ENCODE measurements at regions not wholly inside any gene's neighbourhood (a gene's known extent, or its start where the extent isn't known, plus 50 kb on each side); places are given as distances from the start of the nearest gene placed in this dataset.
"Not testable (repeated sequence)": the region's sequence is repeated elsewhere in the genome, so short reads cannot be mapped to it uniquely, and the experiment has no call there.

GRCh38 chr6:27854421-27854820 lies 57.8 kb downstream of the OR2B2 start:
- no peak for DNase-seq (ENCODE audit: low spot score)

- no peak for DNase-seq (ENCODE audit: low spot score)
These were observed 60.8 kb downstream of the OR2B2 start for GRCh38 chr6:27851440-27851839.

GRCh38 chr6:27849001-27849400 lies 63.2 kb downstream of the OR2B2 start:
- not testable (repeated sequence) for DNase-seq (ENCODE audit: low spot score)

- no peak for DNase-seq (ENCODE audit: low spot score)
These were observed 64.5 kb downstream of the OR2B2 start for GRCh38 chr6:27847706-27848105.

- no peak for DNase-seq (ENCODE audit: low spot score)
These were observed 71.6 kb downstream of the OR2B2 start for GRCh38 chr6:27840572-27840971.

- DNase-seq (ENCODE audit: low spot score): no peak
These were observed 72.3 kb downstream of the OR2B2 start for GRCh38 chr6:27839626-27840475.

- no peak for DNase-seq (ENCODE audit: low spot score)
These were observed 73.1 kb downstream of the OR2B2 start for GRCh38 chr6:27838945-27839625.

GRCh38 chr6:27838058-27838944 lies 73.9 kb downstream of the OR2B2 start:
- DNase-seq (ENCODE audit: low spot score): peak; percentile 95

GRCh38 chr6:27837625-27838057 lies 74.6 kb downstream of the OR2B2 start:
- DNase-seq (ENCODE audit: low spot score): no peak

- DNase-seq (ENCODE audit: low spot score): peak; percentile 60
These were observed 75.2 kb downstream of the OR2B2 start for GRCh38 chr6:27836783-27837624.

- DNase-seq (ENCODE audit: low spot score): no peak
These were observed 75.9 kb downstream of the OR2B2 start for GRCh38 chr6:27836141-27836782.

GRCh38 chr6:27834879-27835549 lies 77.2 kb downstream of the OR2B2 start:
- DNase-seq (ENCODE audit: low spot score): no peak

GRCh38 chr6:27834384-27834783 lies 77.8 kb downstream of the OR2B2 start:
- DNase-seq (ENCODE audit: low spot score): no peak

- not testable (repeated sequence) for DNase-seq (ENCODE audit: low spot score)
These were observed 80.6 kb downstream of the OR2B2 start for GRCh38 chr6:27831434-27832081.

GRCh38 chr6:27830600-27831433 lies 81.4 kb downstream of the OR2B2 start:
- not testable (repeated sequence) for DNase-seq (ENCODE audit: low spot score)

GRCh38 chr6:27830212-27830599 lies 82.0 kb downstream of the OR2B2 start:
- DNase-seq (ENCODE audit: low spot score): no peak

GRCh38 chr6:27829453-27830211 lies 82.6 kb downstream of the OR2B2 start:
- DNase-seq (ENCODE audit: low spot score): no peak

- not testable (repeated sequence) for DNase-seq (ENCODE audit: low spot score)
These were observed 84.7 kb downstream of the OR2B2 start for GRCh38 chr6:27827477-27827876.

Measured in germinal center (tissue), 1 donor.